GM12874 (cell line): ENCODE measurements at regions not wholly inside any gene's neighbourhood (a gene's known extent, or its start where the extent isn't known, plus 50 kb on each side); places are given as distances from the start of the nearest gene placed in this dataset.

ENCODE experiments used
- CTCF ChIP-seq: IDR thresholded peaks from 2 replicates; pipeline ENCODE4 v1.5.1; 2011; ENCODE audit warnings: low read depth, mild to moderate bottlenecking, control low read depth, low read length, moderate library complexity; ENCODE audit not compliant: insufficient read depth

DNA sequence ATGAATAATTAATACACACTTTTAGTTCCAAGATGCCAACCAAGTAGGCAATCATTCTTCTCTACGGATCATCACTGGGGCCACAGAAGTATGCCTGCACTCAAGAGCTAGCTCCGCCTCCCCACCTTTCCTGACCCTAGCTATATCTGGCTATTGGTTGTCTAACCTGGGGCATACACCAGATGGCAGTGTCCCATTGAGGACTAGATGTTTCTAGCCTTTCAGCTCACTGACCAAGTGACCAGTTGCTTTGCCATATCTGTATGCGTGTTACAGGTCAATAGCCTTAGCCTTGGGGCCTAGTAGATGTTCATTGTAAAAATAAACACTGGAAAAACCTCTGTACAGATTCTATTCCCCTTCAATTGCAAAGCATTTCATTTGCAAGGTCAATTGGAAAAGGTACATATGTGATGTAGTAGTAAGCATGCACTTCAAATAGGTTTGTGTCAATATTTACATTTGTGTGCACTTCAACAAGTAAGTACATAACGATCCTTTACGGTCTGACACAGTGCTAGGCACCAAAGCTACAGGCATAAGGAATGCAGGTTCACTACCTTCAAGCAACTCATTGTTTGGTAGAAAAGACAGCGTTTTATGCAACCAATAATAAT, 521.7 kb downstream of the PPARGC1A start:
- no peak for TF ChIP-seq CTCF

GRCh38 chr4:23366557-23366906, 523.3 kb downstream of the PPARGC1A start:
- TF ChIP-seq CTCF: no peak

DNA sequence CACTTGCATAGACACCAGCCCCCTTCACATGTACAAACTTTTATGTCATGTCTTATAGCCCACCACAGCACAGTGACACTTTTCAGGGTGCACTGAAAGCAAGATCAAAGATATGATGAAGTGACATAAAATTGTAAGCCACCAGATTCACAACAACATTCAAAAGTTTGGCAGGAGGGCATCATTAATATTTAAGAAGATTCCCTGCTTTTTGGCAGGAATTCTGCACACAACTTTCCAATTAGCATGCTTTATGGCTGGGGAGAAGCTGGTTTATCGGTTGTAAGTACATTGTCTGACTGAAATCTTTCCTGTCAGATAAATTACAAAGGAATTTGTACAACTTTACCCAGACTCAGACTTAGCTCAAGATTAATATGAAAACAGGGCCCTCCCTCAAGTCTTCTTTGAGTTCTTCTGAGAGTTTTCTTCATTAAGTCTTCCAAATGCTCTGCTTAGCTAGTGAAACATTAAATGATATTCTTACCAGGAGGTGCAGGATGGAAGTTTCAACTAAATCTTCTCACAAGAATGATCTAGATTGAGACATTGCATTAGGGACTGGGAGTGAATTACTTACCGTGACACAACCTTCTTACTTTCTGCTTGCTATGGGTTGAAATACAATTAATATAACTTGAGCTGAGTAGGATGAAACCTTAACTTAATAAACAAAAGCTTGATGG, 523.8 kb downstream of the PPARGC1A start:
- TF ChIP-seq CTCF: no peak

DNA sequence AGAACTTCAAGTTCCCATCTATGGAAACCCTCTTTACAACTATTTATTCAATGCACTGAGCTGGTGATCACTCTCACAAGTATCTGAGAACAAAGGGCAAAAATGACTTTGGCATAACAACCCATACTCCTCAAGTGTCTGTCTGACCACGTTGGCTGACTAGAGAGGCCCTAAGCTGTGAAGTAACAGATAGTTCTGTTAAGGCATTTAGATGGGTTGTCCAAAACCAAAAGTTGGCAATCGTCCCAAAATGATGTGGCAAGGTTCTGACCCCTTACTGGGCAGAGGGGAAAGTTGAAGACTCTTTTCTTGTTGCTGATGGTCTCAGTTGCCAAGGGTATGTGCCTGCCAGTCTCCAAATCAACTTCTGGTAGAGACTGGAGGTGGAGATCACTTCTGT, 524.8 kb downstream of the PPARGC1A start:
- TF ChIP-seq CTCF: no peak

GRCh38 chr4:23364167-23364566, 525.7 kb downstream of the PPARGC1A start:
- no peak for TF ChIP-seq CTCF

GRCh38 chr4:23361453-23361852, 528.4 kb downstream of the PPARGC1A start:
- no peak for TF ChIP-seq CTCF

- TF ChIP-seq CTCF: no peak
These were observed 529.1 kb downstream of the PPARGC1A start for GRCh38 chr4:23360718-23361117.
